Chondrocyte (in vitro differentiated cells): ENCODE measurements at regions not wholly inside any gene's neighbourhood (a gene's known extent, or its start where the extent isn't known, plus 50 kb on each side); places are given as distances from the start of the nearest gene placed in this dataset.

Experiments used
- DNase-seq: peaks from one replicate; pipeline ENCODE4 v3.0.0; 2021; ENCODE audit warnings: mixed read lengths, low spot score
- H3K27ac Mint-ChIP-seq: one replicate; pipeline ENCODE4 v1.8.0; 2021; ENCODE audit warnings: mild to moderate bottlenecking, moderate library complexity, mixed read lengths; ENCODE audit not compliant: unreplicated experiment
- H3K27me3 Mint-ChIP-seq: 2 replicates; pipeline ENCODE4 v1.8.0; 2021; ENCODE audit warnings: low read depth, mixed read lengths
- H3K36me3 Mint-ChIP-seq: 2 replicates; pipeline ENCODE4 v1.8.0; 2021; ENCODE audit warnings: low read depth, mixed read lengths
- H3K4me1 Mint-ChIP-seq: 2 replicates; pipeline ENCODE4 v1.8.0; 2021; ENCODE audit warnings: low read depth, mild to moderate bottlenecking, mixed read lengths
- H3K4me3 Mint-ChIP-seq: one replicate; pipeline ENCODE4 v1.8.0; 2021; ENCODE audit warnings: mild to moderate bottlenecking, moderate library complexity, mixed read lengths; ENCODE audit not compliant: unreplicated experiment
- H3K9me3 Mint-ChIP-seq: 2 replicates; pipeline ENCODE4 v1.8.0; 2021; ENCODE audit warnings: low read depth, mixed read lengths
- CTCF ChIP-seq: fragments of 200-600 bp; sonication (generic); IDR thresholded peaks from 2 replicates; pipeline ENCODE4 v1.5.0; 2021; ENCODE audit warnings: antibody characterized with exemption, mild to moderate bottlenecking, moderate library complexity

DNA sequence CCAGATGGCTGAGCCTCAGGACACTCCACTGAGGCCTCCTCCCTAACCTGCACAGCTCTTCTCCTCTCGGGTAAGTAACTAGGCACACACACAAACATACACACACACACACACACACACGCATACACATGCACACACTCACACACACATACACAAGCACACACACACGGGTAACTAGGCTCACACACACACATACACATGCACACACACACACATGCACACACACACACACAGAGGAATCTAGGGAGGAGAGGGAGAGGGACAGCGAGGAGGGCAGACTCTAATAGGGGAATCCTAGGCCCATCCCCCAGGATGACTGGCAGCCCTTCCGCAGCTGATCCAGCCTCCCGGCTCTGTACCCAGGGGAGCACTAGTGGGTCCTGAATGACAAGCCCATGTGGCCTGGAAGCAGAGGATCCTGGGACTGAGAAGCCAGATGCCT lies 177.4 kb upstream of the LINGO1 start:
- no peak overlapping the region for H3K27ac Mint-ChIP-seq
- H3K36me3 Mint-ChIP-seq: no peaks in the 10 kb centered on the region
- TF ChIP-seq CTCF: no peak
- H3K27me3 Mint-ChIP-seq: peaks cover 4% of the 10 kb centered on the region
- H3K4me3 Mint-ChIP-seq: no peak overlapping the region
- H3K4me1 Mint-ChIP-seq: peaks cover 5% of the 10 kb centered on the region
- DNase-seq: no peak
- H3K9me3 Mint-ChIP-seq: no peaks in the 10 kb centered on the region

DNA sequence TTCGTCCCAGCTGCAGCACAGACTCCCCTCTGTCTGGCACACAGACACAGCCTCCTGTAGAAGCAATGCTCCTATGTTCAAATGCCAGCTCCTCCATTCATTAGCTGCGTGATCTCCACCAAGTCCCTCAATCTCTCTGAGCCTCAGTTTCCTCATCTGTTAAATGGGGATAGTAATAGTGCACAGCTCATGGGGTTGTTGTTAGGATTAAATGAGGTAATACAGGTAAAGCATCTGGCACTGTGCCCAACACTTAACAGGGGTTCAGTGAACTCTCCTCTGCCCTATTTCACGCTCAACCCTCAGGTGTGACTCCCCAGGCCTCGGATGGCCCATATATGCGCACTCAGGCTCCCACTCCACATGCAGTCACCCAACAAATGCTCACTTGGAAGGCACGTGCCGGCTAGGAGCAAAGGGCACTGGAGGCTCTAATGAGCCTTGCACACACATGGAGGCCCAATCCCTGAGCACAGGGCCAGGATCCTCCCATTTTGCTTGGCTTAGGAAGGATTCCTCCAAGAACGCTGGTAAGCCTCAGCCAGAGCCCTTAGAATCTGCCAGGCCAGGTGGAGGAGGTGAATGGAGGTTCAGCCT lies 176.0 kb upstream of the LINGO1 start:
- no peak for DNase-seq
- peaks cover 6% of the 10 kb centered on the region for H3K27me3 Mint-ChIP-seq
- no peak overlapping the region for H3K4me3 Mint-ChIP-seq
- H3K36me3 Mint-ChIP-seq: no peaks in the 10 kb centered on the region
- no peaks in the 10 kb centered on the region for H3K9me3 Mint-ChIP-seq
- H3K4me1 Mint-ChIP-seq: peaks cover 5% of the 10 kb centered on the region
- no peak overlapping the region for H3K27ac Mint-ChIP-seq
- no peak for TF ChIP-seq CTCF

DNA sequence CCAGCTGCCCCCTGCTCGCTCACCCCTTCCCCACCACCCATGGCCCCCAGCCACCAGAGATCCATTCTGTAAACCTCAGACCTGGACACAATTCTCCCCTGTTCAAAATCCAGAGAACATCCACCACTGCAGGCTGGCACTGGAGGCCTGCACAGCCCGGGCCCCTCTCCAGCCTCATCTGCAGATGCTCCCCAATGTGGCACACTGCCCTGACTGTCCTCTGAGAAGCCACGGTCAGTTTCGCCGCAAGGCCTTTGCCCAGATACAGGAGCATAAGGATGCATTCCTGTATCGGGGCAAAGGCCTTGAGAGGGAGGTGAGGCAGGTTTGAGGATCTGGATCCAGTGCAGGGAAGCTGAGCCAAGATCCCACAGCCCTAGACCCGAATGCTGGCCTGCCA lies 175.4 kb upstream of the LINGO1 start:
- no peaks in the 10 kb centered on the region for H3K36me3 Mint-ChIP-seq
- H3K4me3 Mint-ChIP-seq: no peak overlapping the region
- peaks cover 5% of the 10 kb centered on the region for H3K4me1 Mint-ChIP-seq

GRCh38 chr15:77807611-77808010 lies 174.9 kb upstream of the LINGO1 start:
- Mint-ChIP-seq H3K27ac (no peak overlapping the region), H3K27me3 (peaks cover 9% of the 10 kb centered on the region), H3K4me3 (no peak overlapping the region), H3K4me1 (peaks cover 5% of the 10 kb centered on the region), H3K36me3 (no peaks in the 10 kb centered on the region), H3K9me3 (no peaks in the 10 kb centered on the region)
- DNase-seq: no peak
- no peak for TF ChIP-seq CTCF

More for the DNA sequence above, 175.4 kb upstream of the LINGO1 start:
- Mint-ChIP-seq H3K27me3 (peaks cover 9% of the 10 kb centered on the region), H3K27ac (no peak overlapping the region), H3K9me3 (no peaks in the 10 kb centered on the region)
- TF ChIP-seq CTCF: no peak
- no peak for DNase-seq

GRCh38 chr15:77807115-77807514 lies 174.4 kb upstream of the LINGO1 start:
- Mint-ChIP-seq H3K4me3 (no peak overlapping the region), H3K36me3 (no peaks in the 10 kb centered on the region), H3K27ac (no peak overlapping the region), H3K4me1 (peaks cover 5% of the 10 kb centered on the region), H3K27me3 (peaks cover 9% of the 10 kb centered on the region), H3K9me3 (no peaks in the 10 kb centered on the region)
- TF ChIP-seq CTCF: no peak
- no peak for DNase-seq
